ENCODE measurements at regions not wholly inside any gene's neighbourhood (a gene's known extent, or its start where the extent isn't known, plus 50 kb on each side); places are given as distances from the start of the nearest gene placed in this dataset.

GRCh38 chrY:7816567-7816966 lies 905.0 kb upstream of the AMELY start:
- no peak for TF ChIP-seq CTCF (conservative IDR thresholded peaks at IDR 0.05; ENCODE audit: low read length)
- no peak for TF ChIP-seq EZH2phosphoT487 (IDR thresholded peaks at IDR 0.05; ENCODE audit: borderline replicate concordance, low read depth, low read length)

Data from OCI-LY7 (cell line).